ENCODE measurements at regions not wholly inside any gene's neighbourhood (a gene's known extent, or its start where the extent isn't known, plus 50 kb on each side); places are given as distances from the start of the nearest gene placed in this dataset.
"Not testable (repeated sequence)": the region's sequence is repeated elsewhere in the genome, so short reads cannot be mapped to it uniquely, and the experiment has no call there.

DNA sequence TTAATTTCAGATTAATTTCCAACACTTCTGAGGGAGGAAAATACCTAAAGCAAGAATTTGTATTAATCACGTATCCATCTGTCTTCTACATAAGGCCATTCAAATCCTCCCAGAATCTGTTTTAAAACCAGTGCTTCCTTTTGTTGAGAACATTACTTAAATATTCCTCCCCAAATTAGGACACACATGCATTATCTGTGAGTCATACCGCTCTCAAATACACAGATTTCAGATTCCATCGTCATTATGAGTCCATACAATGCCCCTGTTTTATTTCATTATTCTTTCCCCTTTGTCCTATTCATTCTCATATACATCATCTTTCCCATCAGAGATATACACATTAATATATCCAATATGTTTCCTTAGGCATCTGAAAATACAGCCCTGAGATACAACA, 57.3 kb upstream of the PRSS12 start:
- Histone ChIP-seq H3K9me3 (ENCODE audit: control insufficient read depth, insufficient read depth, low read length) (no peaks in the 10 kb centered on the region), H3K27me3 (ENCODE audit: control insufficient read depth, insufficient read depth, low read length) (no peaks in the 10 kb centered on the region), H3K4me1 (ENCODE audit: control insufficient read depth, insufficient read depth, low read length) (no peaks in the 10 kb centered on the region), H3K4me3 (ENCODE audit: low read depth, low read length) (no peak overlapping the region), H3K9ac (ENCODE audit: low read depth, low read length) (no peak overlapping the region), H3K36me3 (ENCODE audit: control insufficient read depth, insufficient read depth, low read length) (no peaks in the 10 kb centered on the region)

DNA sequence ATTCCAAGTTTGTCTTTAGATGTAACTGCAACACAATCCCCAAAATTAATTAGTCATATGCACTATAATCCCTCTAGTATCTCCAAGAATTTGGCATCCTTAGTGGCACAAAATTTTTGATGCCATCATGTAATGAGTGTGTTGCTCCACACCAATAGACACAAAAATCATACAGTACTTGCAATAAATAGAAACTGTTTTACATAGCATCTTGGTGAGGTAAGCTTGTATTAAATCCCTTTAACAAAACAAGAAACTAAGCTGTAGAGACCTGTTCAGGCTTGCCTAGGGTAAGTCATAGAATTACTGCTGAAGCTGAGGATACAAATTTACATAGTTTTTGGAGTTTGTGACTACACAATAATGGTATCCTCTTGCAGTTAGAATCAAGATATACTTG, 64.5 kb upstream of the PRSS12 start:
- Histone ChIP-seq H3K36me3 (ENCODE audit: control insufficient read depth, insufficient read depth, low read length) (no peaks in the 10 kb centered on the region), H3K27me3 (ENCODE audit: control insufficient read depth, insufficient read depth, low read length) (no peaks in the 10 kb centered on the region), H3K4me3 (ENCODE audit: low read depth, low read length) (no peak overlapping the region), H3K4me1 (ENCODE audit: control insufficient read depth, insufficient read depth, low read length) (no peaks in the 10 kb centered on the region), H3K9ac (ENCODE audit: low read depth, low read length) (no peak overlapping the region), H3K9me3 (ENCODE audit: control insufficient read depth, insufficient read depth, low read length) (no peaks in the 10 kb centered on the region)

DNA sequence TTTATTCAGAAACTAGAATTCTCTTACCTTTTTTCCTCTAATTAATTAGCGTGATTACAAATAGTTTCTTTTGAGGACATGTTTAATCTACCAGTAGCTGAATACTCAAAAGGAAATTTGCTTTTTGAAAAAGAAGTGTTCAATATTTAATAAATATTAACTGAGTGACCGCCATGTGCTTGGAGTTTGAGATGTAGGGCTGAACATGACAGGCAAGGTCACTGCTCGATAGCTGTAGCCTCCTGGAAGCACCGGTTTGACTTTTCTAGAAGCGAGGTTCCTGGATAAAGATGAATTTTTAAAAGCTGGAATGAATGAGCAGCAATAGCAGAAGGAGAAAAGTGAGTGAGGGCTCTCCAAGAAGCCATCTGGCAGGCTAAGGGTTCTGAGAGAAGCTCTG, 65.0 kb upstream of the PRSS12 start:
- H3K4me1 ChIP-seq (ENCODE audit: control insufficient read depth, insufficient read depth, low read length); H3K9me3 ChIP-seq (ENCODE audit: control insufficient read depth, insufficient read depth, low read length); H3K27me3 ChIP-seq (ENCODE audit: control insufficient read depth, insufficient read depth, low read length); H3K36me3 ChIP-seq (ENCODE audit: control insufficient read depth, insufficient read depth, low read length); H3K9ac ChIP-seq (ENCODE audit: low read depth, low read length); H3K4me3 ChIP-seq (ENCODE audit: low read depth, low read length): not testable (repeated sequence)

DNA sequence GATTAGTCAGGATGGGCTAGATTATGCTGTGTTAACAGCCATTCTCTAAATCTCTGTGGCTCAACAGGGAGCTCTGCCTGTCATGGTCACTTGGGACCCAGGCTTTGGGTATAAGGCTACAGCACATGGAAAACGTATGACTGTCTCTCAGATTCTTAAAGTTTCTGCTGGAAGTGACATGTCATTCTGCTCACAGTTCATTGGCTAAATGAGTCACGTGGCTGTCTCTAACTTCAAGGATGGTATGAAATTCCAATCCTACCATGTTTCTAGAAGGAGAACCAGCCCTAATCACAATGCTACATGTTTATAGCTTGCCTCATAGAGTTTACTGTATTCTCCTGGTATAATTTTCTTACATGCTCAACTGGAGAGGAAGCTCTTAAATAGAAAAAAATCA, 65.6 kb upstream of the PRSS12 start:
- H3K4me3 ChIP-seq (ENCODE audit: low read depth, low read length); H3K4me1 ChIP-seq (ENCODE audit: control insufficient read depth, insufficient read depth, low read length); H3K9me3 ChIP-seq (ENCODE audit: control insufficient read depth, insufficient read depth, low read length); H3K9ac ChIP-seq (ENCODE audit: low read depth, low read length); H3K27me3 ChIP-seq (ENCODE audit: control insufficient read depth, insufficient read depth, low read length); H3K36me3 ChIP-seq (ENCODE audit: control insufficient read depth, insufficient read depth, low read length): not testable (repeated sequence)

DNA sequence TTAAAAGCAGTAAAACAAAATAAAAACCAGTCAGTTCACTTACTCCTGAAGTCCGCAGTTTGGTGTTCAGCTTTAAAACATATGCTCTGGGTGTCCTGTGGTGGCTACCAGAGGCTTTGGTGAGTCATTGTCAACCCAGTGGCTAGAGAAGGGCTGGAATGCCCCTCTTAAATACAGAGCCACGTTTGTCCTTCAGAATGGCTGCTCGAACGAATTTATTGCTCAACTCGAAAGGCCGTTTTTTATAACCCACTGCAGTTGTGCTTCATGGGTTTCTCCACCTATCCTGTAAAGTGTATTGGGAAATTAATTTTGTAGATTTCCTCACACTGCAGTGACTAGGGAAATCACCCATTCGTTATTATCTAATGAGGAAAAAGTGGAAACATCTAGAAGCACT, 66.8 kb upstream of the PRSS12 start:
- H3K4me1 ChIP-seq (ENCODE audit: control insufficient read depth, insufficient read depth, low read length); H3K4me3 ChIP-seq (ENCODE audit: low read depth, low read length); H3K36me3 ChIP-seq (ENCODE audit: control insufficient read depth, insufficient read depth, low read length); H3K9ac ChIP-seq (ENCODE audit: low read depth, low read length); H3K9me3 ChIP-seq (ENCODE audit: control insufficient read depth, insufficient read depth, low read length); H3K27me3 ChIP-seq (ENCODE audit: control insufficient read depth, insufficient read depth, low read length): not testable (repeated sequence)

DNA sequence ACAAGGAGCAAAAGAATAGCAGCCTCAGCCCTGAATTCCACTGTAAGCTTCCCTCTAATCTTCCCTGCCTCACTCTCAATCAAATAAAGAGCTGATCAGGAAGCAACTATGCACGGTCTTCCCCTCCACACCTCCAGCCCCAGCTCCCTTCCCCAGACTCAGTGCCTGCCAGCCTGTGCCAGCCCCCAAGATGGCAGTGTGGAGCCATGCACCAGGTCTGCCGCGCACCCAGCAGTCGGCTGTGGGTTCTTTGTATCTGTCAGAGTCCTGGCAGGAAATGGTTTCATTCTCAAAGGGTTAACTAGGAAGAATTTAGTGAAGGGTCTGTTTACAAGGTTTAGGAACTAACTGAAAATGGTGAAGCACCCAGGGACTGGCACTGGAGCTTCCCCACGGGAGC, 71.3 kb upstream of the PRSS12 start:
- H3K36me3 ChIP-seq (ENCODE audit: control insufficient read depth, insufficient read depth, low read length); H3K27me3 ChIP-seq (ENCODE audit: control insufficient read depth, insufficient read depth, low read length); H3K9ac ChIP-seq (ENCODE audit: low read depth, low read length); H3K4me3 ChIP-seq (ENCODE audit: low read depth, low read length); H3K4me1 ChIP-seq (ENCODE audit: control insufficient read depth, insufficient read depth, low read length); H3K9me3 ChIP-seq (ENCODE audit: control insufficient read depth, insufficient read depth, low read length): not testable (repeated sequence)

DNA sequence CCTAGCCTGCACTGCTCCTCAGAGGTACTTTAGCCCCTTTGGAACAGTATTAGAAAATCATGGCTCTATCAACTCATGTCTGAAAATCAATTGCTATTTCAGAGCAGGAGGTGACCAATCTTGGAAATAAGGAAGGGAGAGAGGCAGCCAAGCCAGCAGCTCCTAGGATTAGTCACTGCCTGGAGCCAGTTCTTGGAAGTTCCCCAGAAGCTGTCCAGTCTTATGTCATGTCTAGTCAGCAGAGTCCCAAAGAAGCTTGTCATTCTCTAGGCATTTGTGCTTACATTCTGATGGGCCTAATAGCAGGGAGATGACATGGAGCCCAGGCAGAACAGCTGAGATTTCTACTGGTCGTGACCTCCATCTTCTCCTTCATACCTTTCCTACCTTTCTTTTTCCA, 76.1 kb upstream of the PRSS12 start:
- not testable (repeated sequence) for H3K4me1 ChIP-seq (ENCODE audit: control insufficient read depth, insufficient read depth, low read length); H3K4me3 ChIP-seq (ENCODE audit: low read depth, low read length); H3K9ac ChIP-seq (ENCODE audit: low read depth, low read length); H3K9me3 ChIP-seq (ENCODE audit: control insufficient read depth, insufficient read depth, low read length); H3K36me3 ChIP-seq (ENCODE audit: control insufficient read depth, insufficient read depth, low read length); H3K27me3 ChIP-seq (ENCODE audit: control insufficient read depth, insufficient read depth, low read length)

DNA sequence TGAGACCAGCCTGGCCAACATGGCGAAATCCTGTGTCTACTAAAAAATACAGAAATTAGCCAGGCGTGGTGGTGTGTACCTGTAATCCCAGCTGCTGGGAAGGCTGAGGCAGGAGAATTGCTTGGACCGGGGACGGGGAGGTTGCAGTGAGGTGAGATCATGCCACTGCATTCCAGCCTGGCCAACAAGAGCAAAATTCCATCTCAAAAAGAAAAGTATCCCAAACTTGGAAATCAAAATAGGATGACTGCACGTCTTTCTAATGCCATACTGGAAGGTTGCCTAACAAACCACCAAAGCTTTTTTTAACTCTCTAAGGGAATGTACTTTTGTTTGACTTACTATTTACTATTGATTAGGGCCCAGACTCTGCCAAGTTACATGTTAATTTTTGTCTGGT, 79.6 kb upstream of the PRSS12 start:
- H3K36me3 ChIP-seq (ENCODE audit: control insufficient read depth, insufficient read depth, low read length): not testable (repeated sequence)

DNA sequence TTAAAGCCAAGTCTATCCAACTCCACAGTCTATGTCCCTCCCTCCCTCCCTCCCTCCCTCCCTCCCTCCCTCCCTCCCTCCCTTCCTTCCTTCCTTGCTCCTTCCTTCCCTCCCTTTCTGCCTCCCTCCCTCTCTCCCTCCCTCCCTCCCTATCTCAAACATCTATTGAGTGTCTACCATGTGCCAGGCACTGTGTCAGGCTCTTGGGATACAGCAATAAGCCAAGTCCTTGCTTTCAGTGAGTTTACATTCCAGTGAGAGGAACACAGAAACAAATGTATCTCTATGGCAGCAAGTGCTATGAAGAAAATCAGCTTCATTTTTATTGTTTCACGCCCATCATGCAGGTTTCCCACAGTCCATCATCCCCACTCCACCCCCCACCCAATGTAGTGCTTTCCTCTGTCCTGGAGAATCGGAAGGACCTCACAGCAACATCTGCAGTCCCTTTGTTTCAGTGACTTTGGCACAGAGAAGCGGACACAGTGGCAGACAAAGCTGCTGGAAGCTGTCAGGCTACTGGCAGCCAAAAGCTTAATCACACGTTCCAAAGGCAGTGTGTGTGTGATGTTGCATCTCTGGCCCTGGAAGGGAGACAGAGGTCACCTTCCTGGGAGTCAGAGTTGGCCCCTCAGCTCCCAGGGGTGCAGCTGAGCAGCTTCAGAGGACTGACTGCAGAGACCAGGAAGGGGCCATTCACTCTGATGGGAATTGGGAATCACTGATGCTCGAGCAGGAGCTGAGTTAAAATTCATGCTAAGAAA, 81.0 kb upstream of the PRSS12 start:
- H3K27me3 ChIP-seq (ENCODE audit: control insufficient read depth, insufficient read depth, low read length); H3K9ac ChIP-seq (ENCODE audit: low read depth, low read length); H3K4me3 ChIP-seq (ENCODE audit: low read depth, low read length); H3K36me3 ChIP-seq (ENCODE audit: control insufficient read depth, insufficient read depth, low read length); H3K4me1 ChIP-seq (ENCODE audit: control insufficient read depth, insufficient read depth, low read length); H3K9me3 ChIP-seq (ENCODE audit: control insufficient read depth, insufficient read depth, low read length): not testable (repeated sequence)

More for the DNA sequence above, 79.6 kb upstream of the PRSS12 start:
- not testable (repeated sequence) for H3K4me3 ChIP-seq (ENCODE audit: low read depth, low read length); H3K27me3 ChIP-seq (ENCODE audit: control insufficient read depth, insufficient read depth, low read length); H3K4me1 ChIP-seq (ENCODE audit: control insufficient read depth, insufficient read depth, low read length); H3K9me3 ChIP-seq (ENCODE audit: control insufficient read depth, insufficient read depth, low read length); H3K9ac ChIP-seq (ENCODE audit: low read depth, low read length)

DNA sequence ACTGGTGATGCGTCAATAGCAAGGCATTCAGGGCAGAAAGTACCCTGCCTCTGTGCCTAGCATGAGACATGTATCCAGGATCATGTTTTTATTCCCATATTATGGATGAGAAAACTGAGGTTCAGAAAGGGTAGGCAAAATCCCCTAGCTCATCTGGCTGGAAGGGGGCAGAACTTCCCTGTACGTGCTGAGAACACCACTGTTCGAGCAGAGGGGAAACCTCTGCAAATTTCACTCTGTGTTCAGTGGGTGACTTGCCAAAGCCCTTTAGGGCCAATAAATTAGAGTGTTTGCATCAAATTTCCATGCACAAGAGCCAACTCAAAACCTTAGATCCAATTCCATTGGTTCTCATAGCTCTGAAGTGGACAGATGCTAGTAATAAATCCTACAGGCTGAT, 82.6 kb upstream of the PRSS12 start:
- H3K9ac ChIP-seq (ENCODE audit: low read depth, low read length); H3K36me3 ChIP-seq (ENCODE audit: control insufficient read depth, insufficient read depth, low read length); H3K4me1 ChIP-seq (ENCODE audit: control insufficient read depth, insufficient read depth, low read length); H3K9me3 ChIP-seq (ENCODE audit: control insufficient read depth, insufficient read depth, low read length); H3K27me3 ChIP-seq (ENCODE audit: control insufficient read depth, insufficient read depth, low read length); H3K4me3 ChIP-seq (ENCODE audit: low read depth, low read length): not testable (repeated sequence)

DNA sequence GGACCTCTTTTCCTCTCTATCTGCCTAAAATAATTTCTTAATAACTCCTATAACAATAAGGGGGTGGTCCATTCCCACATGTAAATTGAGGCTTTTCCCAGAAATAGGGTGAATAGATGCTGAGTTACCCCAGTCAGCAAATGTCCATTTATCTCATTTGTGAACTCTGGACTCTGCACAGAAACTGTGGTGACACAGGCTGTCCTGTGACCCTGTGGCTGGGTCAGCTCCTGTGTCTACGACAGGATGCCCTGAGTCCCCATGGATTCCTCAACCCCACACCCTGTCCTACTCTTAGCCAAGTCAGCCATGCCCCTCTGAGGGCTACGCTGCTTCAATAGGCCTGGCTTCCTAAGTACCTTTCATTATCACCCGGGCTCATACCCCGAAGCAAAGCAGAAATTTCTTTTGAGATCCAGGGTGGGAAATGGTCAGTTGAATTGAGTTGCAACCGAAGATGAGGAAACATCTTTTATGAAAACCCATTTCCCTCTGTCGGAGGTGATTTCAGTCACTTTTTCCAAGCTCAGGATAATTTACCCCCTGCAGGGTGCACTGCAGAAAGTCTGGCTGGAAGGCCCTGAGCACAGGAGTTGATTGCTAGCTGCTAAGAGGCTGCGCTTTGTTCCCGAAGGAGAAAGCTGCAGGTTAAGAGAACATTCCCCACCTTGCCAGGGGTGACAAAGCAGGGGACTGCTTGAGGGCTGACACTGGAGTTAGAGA, 89.5 kb upstream of the PRSS12 start:
- H3K9me3 ChIP-seq (ENCODE audit: control insufficient read depth, insufficient read depth, low read length); H3K27me3 ChIP-seq (ENCODE audit: control insufficient read depth, insufficient read depth, low read length); H3K4me1 ChIP-seq (ENCODE audit: control insufficient read depth, insufficient read depth, low read length); H3K4me3 ChIP-seq (ENCODE audit: low read depth, low read length); H3K36me3 ChIP-seq (ENCODE audit: control insufficient read depth, insufficient read depth, low read length); H3K9ac ChIP-seq (ENCODE audit: low read depth, low read length): not testable (repeated sequence)

DNA sequence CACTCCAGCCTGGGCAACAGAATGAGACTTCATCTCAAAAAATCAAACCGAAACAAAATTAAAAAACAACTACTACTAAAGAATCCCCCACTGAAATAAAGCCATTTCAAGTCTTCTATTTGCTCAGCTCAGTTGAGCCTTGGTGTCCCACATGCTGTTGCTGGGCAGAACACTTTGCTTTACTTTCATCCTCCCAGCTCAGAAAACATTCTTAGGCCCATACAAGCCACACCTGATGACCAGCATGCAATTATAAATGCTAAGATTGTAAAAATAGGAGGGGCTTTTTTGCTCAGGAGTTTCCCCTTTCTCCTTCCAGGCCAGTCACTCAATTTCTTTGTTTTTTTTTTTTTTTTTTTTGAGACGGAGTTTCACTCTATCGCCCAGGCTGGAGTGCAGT, 94.6 kb upstream of the PRSS12 start:
- H3K9ac ChIP-seq (ENCODE audit: low read depth, low read length); H3K36me3 ChIP-seq (ENCODE audit: control insufficient read depth, insufficient read depth, low read length); H3K4me3 ChIP-seq (ENCODE audit: low read depth, low read length); H3K27me3 ChIP-seq (ENCODE audit: control insufficient read depth, insufficient read depth, low read length); H3K4me1 ChIP-seq (ENCODE audit: control insufficient read depth, insufficient read depth, low read length); H3K9me3 ChIP-seq (ENCODE audit: control insufficient read depth, insufficient read depth, low read length): not testable (repeated sequence)
